NCI-H446 (cell line): ENCODE measurements at regions not wholly inside any gene's neighbourhood (a gene's known extent, or its start where the extent isn't known, plus 50 kb on each side); places are given as distances from the start of the nearest gene placed in this dataset.

Experiments
- DNase-seq, 2 experiments: peaks; one replicate each; lab custom pipeline; 2025; lab: John Stamatoyannopoulos, UW

DNA sequence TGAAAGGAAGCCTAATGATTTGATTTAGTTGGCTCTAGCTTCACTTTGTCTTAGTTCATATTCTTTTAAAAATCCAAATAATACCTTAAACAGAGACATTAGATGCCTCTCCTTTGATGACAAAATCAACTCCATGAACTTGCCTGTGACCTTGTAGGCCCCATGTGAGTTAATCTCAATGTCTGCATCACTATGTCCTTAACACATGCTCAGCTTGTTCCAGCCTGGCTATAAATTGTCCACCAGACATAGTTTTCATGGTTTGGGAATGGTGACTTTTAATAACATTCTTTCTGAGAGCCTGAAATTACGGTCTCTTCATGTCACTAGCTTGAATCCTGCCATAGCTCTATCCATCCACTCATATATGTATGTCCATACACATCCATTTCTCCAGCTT, 656.3 kb upstream of the IGFBP3 start:
- DNase-seq = no peak

DNA sequence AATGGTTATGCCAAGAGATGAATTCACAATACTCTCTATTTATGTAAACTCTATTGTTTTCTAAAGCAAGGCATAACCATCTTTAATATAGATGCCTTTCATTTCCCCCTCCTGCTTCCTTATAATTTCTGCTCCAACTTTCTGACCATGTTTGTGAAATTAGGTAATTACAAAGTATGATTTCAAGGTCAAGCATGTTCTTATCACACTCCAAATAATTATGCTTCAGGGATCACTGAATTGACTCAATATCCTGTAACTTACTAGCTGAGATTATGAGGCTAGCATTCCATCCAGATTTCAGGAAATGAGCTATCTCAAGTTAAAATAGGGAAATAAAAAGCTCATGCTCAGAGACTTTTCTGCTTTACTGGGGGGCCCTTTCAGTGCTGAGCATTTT, 655.9 kb upstream of the IGFBP3 start:
- DNase-seq = no peak

DNA sequence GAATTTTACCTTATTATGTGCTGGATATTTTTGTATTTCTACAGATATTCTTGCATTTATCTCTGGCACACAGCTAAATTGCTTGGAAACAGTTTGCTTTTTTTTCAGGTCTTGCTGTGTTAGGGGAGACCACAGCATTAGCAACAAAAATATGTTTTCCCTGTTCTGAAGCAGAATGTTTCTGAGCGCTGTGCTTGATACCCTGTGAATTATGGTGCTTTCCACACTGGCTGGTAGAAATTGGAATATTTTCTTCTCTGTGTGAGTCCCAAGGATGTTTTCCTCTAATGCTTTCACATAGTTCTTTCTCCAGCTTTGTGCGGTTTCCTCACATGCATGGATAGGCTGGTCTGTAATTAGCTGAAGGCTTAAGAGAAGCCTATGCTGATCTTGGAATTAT, 651.6 kb upstream of the IGFBP3 start:
- no peak for DNase-seq

GRCh38 chr7:46571996-46572395, 650.9 kb upstream of the IGFBP3 start:
- no peak for DNase-seq

GRCh38 chr7:46569133-46569465, 648.0 kb upstream of the IGFBP3 start:
- no peak for DNase-seq

DNA sequence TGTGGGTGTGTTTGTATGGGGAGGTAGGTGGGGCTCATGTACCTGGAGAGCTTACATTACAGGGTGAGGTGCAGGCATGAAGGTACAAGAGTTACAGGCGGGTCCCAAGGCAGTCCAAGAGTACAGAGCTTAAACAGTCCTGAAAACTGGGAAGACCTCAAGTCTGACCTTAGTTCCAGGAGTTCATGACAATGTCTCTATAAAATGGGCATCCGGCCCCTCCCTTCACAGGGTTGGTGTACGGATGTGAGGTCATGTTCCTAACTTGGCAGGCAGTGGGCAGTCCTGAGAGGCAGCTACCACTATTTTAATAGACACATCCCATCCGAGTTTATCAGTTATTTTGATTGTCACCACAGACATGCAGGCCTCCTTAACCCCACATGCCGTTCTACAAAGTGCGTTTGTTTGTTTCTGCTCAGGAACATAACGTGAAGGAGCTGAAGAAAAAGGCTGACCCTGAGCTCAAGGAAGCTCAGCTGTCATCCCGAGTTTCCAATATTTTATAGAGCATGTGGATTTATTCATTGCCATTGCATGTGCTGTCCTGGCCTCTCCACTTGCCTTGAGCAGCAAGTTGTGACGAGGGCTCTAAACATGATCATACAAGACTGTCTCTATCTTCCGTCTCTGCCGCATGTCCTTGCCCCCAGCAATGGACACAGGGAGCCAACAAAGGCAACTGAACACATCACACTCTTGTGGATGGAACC, 647.5 kb upstream of the IGFBP3 start:
- DNase-seq = no peak

- no peak for DNase-seq
Measured at GRCh38 chr7:46567858-46568257, 646.8 kb upstream of the IGFBP3 start.

DNA sequence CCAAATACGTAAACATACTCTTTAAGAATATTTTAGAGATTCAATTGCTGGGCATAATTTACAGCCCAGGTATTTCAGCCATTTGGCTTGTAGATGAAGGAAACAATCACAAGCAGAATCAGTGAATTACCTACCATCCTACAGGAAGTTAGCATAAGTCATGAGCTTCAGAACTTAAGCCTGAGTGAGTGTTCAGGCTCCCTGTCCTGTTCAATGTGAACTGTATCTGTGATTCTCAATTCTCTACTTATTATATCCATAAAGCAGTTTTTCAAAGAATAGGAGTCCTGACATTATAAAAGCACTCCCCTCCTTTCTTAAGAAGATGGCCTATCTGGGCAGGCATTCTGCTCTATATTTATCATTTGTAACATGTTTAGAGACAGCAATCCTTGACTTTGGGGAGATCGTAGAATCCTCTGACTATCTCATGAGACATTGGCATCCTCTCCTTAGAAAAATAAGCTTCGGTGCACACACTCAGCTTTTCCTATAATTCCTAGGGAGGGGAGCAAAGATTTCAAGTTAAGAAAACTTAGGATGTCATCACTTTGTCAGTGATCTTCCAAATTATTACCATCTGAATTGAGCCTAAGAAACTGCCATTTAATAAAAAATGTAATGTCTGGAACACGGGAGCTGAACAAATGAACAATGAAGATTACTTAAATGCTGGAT, 645.2 kb upstream of the IGFBP3 start:
- DNase-seq = no peak

- no peak for DNase-seq
Measured at GRCh38 chr7:46565253-46566096, 644.4 kb upstream of the IGFBP3 start.

GRCh38 chr7:46559194-46559832, 638.2 kb upstream of the IGFBP3 start:
- no peak for DNase-seq

DNA sequence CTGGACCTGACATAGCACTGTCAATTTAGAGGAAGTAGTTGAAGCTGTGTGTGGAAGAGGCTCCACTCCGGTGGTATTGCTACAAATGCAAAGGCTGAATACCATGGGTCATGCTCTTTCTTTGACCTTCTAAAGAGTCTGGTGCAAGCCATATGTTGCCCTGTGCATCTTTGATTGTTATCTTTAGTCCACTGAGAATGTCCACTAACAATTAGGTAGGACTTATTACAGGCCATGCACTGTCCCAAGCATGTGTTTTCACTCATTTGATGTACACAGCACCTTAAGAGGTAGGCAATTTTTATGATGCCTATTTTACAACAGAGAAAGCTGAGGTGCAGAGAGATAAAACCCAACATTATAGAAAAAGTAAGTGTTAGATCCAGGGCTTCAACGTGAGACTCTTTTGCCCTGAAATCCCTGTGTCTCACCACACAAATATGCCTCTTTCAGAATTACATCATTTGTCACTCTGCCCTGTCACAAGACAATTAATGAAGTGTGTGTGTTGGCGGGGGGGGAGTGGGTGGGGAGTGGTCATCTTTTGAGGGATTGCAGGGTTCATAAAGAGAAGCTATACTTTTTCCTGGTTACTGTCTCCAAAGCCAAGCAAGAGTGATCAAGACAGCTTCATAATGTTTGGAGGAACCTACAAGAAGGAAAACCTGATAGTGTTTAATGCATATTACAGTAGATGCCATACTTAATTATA, 637.6 kb upstream of the IGFBP3 start:
- DNase-seq = no peak

GRCh38 chr7:46557781-46558180, 636.7 kb upstream of the IGFBP3 start:
- no peak for DNase-seq

GRCh38 chr7:46557295-46557711, 636.2 kb upstream of the IGFBP3 start:
- no peak for DNase-seq

- DNase-seq = no peak
Measured at GRCh38 chr7:46554688-46555422, 633.8 kb upstream of the IGFBP3 start.

GRCh38 chr7:46551603-46552002, 630.5 kb upstream of the IGFBP3 start:
- no peak for DNase-seq

- no peak for DNase-seq
Measured at GRCh38 chr7:46550864-46551263, 629.8 kb upstream of the IGFBP3 start.

DNA sequence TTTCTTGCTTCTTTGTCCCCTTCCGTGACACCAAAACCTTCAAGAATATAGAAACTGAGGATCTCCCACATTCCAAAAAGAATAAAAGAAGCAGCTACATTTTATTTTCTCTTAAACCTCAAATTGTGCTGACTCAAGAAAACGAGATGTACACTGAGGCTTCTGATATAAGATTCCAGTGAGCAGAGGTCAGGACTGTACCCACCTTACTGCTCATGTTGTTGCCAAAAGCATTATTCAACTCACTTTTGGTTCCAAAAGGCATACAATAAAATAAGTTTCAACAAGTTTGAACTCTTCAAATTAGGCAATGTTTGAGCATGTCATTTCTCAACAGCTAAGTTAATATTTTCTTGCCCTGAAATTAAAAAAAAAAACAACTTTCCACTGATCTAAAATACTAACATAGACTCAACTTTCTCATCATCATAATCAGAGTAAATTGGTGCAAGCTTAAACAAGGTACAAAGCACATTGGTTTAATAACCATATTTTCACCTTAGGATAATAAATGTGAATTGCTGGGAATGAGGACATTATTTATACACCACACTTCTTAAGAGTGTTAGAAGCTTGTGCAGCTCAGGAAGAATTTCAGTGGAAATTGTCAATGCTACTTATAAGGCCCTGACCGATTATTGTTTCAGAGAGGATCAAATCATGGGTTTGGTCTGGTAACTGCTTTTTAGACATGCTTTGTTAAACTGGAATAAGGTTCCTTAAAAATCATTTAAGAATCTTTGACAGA, 629.0 kb upstream of the IGFBP3 start:
- no peak for DNase-seq

DNA sequence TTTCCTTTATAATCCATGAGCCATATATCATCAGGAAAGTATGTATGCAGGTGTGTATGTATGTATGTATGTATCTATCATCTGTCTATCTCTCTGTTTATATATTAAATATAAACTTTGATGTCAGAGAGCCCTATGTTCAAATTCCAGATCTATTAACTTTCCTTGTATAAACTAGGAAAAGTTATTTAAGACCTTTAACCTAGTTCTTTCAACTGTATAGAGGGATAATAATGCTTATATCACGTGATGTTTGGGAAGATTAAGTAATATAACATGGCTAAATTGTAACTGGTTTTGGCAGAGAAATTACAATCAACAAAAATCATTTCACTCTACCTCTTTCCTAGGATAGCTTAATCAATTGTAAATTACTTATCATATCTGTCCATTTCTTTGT, 628.3 kb upstream of the IGFBP3 start:
- DNase-seq = no peak

DNA sequence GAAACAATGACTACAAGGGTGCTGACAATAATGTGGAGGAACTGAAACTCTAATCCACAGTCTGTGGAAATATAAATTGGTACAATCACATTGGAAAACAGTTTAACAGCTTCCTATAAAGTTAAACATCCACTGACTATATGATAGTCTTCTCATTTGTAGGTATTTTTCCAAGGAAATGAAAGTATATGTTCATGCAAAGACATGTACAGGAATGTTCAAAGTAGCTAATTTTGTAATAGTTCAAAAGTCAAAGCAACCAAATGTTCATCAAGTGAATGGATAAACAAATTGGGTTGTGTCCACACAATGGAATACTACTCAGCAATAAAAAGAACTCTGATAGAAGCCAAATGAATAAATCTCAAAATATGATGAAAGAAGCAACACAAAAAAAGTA, 626.0 kb upstream of the IGFBP3 start:
- DNase-seq = no peak

DNA sequence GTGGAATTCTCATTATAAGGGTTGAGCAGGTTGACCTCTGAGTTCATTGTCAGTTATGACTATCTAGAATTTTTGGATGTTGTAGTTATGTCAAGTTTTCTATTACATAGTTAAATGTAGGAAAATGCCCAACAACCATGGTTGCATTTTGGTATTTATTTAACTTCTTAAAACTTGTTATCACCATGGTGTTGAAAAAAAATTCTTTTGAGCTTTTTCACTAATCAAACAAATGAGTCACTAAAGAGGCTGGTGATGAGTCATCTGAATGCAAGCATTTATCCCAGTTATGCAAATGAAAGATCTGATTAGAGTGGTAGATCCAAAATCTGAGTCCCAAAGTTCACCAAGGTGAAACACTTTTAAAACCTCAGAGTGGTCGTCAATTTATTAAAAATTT, 624.7 kb upstream of the IGFBP3 start:
- no peak for DNase-seq
